Activated T-cell treated with anti-CD3 and anti-CD28 coated beads for 24 hours (primary cell): ENCODE measurements at regions not wholly inside any gene's neighbourhood (a gene's known extent, or its start where the extent isn't known, plus 50 kb on each side); places are given as distances from the start of the nearest gene placed in this dataset.
"Not testable (repeated sequence)": the region's sequence is repeated elsewhere in the genome, so short reads cannot be mapped to it uniquely, and the experiment has no call there.

Experiments
- DNase-seq: peaks from one replicate; pipeline ENCODE4 v3.0.0-alpha.2; 2020; ENCODE audit warnings: low read depth

DNA sequence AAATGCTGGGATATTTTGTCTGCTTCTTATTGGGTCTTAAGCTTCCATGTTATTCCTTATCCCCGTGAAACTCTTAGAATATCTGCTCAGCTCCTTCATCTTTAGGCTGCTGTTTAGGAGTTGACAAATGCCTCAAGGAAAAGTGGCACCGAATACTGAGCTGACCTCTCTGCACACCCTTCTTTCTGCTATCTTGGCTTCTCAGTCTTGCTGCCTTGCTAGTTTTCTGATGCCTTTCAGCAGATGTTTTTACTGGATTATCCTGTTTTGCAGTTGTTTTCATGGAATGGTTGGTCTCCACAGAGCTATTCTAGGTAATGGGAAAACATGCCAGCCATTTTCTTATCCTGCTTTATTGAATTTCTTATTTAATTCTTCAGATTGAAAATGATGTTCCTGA lies 86.3 kb downstream of the GYPE start:
- no peak for DNase-seq

DNA sequence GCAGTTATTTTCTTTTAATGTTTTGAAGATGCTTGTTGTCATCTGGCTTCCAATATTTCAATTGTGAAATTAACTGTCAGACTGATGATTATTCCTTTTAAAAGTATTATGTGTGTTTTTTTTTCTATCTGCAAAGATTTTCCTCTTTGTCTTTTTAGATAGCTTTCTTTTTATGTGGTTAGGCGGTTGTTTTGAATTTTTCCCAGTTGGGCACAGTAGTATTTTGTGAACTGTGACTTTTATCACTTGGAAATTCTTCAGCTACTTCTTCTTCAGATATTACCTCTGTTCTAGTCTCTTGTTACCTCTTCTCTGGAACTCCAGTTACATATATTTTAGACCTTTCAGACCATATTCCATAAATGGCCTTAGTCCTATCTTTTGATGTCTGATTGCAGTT lies 87.5 kb downstream of the GYPE start:
- not testable (repeated sequence) for DNase-seq

DNA sequence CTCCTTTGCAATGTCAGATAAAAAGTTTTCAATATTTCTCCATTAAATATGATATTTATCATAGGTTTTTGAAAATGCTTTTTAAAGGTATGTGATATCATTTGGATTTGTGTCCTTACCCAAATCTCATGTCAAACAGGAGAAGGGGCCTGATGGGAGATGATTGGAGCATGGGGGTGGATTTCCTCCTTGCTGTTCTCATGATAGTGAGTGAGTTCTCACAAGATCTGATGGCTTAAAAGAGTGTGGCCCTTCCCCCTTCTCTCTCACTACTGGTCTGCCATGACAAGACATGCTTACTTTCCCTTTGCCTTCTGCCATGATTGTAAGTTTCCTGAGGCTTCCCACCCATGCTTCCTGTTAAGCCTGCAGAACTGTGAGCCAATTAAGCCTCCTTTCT lies 90.0 kb downstream of the GYPE start:
- not testable (repeated sequence) for DNase-seq

DNA sequence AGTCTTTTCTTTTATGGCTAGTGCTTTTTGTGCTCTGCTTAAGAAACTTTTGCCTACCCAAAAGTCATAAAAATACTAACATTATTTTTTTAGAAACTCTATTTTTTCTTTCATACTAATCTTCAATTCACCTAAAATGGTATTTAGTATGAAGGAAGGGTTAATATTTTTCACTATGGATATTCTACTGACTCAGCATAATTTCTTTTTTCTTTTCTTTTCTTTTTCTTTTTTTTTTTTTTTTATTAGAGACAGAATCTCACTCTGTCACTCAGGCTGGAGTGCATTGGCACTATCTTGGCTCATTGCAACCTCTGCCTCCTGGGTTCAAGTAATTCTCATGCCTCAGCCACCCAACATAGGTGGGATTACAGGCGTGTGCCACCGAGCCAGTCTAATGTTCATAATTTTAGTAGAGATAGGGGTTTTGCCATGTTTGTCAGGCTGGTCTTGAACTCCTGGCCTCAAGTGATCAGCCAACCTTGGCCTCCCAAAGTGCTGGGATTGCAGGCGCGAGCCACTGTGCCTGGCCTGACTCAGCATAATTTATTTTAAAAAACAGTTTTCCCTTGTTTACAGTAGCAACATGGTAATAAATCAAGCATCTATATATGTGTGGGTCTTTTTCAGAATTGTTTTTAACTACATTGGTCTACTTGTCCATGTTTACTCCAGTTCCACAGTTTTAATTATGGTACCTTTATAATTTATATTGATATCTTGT lies 91.8 kb downstream of the GYPE start:
- not testable (repeated sequence) for DNase-seq

DNA sequence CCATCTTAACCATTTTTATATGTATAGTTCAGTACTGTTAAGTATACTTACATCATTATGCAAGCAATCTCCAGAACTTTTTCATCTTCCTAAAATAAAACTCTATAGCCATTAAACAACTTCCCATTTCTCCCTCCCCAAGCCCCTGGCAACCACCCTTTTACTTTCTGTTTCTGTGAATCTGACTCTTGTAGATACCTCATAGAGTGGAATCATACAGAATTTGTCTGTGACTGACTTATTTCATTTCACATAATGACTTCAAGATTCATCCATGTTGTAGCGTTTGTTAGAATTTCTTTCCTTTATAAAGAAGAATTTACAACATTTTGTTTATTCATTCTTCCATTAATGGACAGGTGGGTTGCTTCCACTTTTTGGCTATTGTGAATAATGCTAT lies 91.2 kb upstream of the FREM3 start:
- DNase-seq: not testable (repeated sequence)

DNA sequence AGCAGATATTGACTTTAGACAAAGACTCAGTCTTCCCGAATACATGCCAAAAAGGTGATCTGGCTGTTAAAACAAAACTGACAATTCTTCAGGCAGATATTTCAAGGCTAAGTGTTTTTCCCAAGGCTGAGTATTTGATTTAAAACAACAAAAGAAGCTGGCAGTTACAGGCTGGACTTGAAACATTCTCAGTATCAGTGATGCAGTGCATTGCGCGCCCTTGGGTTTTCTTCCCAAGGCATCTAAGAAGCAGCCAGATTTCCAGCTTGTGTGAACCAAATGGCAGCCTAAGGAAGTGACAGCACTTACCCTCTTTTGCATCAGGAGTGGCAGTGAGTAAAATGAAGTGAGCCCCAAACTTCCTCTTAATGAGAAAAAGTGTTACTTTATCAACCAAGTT lies 90.0 kb upstream of the FREM3 start:
- not testable (repeated sequence) for DNase-seq

DNA sequence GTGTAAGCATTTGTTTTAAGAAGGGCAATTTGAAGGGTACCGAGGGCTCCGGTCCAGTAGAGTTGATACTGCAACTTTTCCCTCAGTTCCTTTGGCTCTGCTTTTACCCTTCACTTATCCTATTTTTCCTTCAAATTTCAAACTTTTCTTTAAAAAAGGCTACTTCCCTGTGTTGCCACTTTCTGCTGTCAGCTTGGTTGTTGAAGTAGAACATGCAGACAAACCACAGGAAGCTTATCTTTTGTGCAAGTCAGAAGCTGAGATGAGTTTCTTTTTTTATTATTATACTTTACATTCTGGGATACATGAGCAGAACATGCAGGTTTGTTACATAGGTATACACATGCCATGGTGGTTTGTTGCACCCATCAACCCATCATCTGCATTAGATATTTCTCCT lies 89.1 kb upstream of the FREM3 start:
- not testable (repeated sequence) for DNase-seq

DNA sequence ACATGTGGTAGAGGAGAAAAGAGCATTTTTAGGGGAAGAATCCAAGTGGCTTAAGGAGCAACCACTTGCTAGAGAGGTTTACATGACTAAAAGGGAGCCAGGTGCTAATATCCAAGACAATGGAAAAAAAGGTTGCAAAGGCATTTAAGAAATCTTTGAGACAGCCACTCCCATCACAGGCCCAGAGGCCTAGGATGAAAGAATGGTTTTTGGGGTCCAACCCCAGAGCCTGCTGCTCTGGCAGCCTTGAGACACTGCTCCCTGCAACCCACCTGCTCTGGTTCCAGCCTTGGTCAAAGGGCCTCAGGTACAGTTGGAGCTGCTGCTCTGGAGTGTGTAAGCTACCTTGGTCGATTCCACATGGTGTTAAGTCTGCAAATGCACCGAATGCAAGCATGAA lies 84.1 kb upstream of the FREM3 start:
- DNase-seq: no peak

DNA sequence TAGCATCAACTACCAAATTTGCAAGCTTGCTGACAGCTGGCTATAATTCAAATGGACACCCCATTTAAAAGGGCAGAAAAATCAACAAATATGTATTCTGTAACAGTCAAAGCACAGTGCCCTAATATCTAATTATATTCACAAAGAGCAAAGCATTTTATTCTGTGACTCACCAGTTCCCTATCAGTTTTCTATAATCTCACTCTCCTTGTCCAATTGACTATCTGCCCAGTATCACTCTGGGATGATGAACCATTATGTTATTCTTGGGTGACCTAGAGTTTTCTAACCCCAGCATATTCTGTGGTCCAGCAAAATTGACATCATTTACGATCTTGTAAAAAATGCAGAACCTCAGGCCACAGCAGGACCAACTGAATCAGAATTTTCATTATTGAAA lies 82.0 kb upstream of the FREM3 start:
- DNase-seq: no peak

DNA sequence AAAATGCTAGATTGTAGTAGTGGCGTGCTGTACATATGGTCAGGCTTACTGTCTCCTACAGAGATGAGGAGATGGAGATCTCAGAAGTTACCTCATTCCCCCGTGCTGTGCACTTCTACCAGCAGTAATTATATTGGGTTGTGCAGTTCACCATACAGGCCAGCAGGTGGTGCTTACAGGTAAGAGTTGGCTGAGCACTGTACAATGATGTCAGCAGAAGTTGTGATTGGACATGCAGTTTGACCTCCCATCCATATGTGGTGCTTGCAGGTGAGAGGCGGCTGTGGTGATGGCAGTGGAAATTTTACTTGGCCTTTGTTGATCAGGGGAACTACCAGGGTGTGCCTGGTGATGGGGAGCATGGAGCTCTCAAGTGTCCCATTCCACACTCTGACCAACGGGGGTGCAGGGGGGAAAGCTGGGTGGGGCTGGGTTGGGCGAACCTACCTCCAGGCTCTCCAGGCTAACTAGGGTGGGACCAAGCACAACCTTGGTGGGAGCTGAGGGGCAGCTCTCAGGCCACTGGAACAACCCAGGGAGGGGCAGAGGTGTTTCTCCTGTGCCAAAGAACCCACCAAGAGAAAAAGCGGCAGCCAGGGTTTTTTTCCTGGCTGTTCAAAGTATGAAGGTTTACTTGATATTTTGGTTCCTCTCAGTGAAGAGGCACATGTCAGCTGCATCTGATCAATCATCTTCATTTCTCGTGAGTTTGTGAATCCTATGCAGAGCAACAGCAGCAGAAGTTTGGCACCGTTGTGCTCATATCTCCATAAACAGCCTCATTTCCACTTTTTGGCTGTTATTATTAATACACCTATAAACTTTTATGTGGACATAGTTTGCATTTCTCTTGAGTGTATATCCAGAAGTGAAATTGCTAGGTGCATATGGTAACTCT lies 73.8 kb upstream of the FREM3 start:
- peak; percentile 37 for DNase-seq

DNA sequence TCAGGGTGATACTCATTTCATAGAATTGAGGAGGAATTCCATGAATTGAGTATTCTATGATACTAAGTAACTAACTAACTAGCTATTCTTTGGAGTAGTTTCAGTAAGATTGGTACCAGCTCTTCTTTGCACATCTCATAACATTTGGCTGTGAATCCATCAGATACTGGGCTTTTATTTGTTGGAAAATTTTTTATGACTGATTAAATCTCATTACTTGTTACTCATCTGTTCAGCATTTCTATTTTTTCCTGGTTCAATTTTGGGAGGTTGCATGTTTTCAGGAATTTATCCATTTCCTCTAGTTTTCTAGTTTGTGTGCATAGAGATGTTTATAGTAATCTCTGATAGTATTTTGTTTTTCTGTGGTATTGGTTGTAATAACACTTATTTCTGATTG lies 70.8 kb upstream of the FREM3 start:
- DNase-seq: no peak

DNA sequence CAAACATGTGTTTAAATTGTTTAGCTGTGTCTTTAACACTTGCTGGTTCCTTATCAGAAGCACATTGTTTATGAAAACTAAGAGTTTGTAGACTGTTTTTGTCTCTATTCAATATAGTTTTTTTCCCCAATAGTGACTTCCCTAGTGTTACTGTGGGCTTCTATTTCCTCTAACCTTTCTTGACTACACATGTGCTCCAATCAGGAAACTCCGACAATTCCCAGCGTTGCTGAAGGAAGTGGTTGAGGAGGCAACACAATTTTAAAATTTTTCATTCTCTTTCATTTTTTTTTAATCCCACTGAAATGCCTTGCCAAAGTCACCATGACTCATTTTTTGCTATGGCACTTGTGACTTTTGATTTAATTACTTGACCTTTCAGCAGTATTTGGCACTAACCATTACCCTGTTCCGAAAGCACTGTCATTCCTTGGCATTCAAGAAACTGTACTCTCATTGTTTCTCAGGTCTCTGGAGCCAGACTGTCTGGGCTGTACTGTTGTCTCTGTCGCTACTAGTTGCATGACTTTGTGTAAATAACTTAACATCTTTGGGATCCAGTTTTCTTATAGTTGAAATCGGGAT lies 67.6 kb upstream of the FREM3 start:
- no peak for DNase-seq

DNA sequence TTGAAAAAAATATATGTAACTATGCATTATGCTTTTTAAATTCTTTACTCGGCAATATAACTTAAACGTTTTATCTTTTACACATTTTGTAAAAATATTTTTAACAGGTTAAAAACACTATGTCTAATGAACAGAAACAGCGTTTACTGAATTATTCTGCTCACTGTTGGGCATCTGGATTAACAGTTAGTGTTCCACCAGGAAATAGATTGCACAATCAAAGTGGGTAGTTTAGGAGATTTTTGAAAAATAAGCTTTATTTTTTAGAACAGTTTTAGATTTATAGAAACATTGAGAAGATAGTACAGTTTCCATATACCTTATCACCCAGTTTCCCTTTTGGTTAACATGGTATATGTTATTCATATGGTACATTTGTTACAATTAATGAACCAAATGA lies 63.1 kb upstream of the FREM3 start:
- DNase-seq: no peak

DNA sequence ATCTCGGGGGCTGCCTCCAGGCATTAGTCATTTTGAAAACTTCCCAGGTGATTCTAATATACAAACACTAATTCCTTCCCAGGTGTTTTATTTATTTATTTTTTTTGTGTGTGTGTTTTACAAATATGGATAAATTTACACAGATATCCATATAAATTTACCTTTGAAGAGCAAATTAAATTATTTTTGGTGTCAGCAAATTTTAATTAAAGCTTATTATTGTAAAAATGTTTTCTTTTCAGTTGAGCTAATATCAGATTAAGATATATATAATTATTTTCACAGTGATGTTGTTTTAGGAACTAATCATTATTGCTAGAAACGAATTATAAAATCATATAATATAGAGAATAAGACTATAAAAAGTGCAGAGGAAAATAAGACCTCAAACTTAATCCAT lies 62.0 kb upstream of the FREM3 start:
- DNase-seq: no peak
